MM.1S (cell line): ENCODE measurements at regions not wholly inside any gene's neighbourhood (a gene's known extent, or its start where the extent isn't known, plus 50 kb on each side); places are given as distances from the start of the nearest gene placed in this dataset.

Experiments
- DNase-seq: peaks from one replicate; pipeline ENCODE4 v3.0.0-alpha.2; 2015
- H2AFZ ChIP-seq: fragments of 300-600 bp; sonication (generic); 2 replicates; pipeline ENCODE4 v1.6.0; 2016; ENCODE audit warnings: antibody characterized with exemption, low read length
- H3F3A ChIP-seq: fragments of 300-600 bp; sonication (generic); 2 replicates; pipeline ENCODE4 v1.6.1; 2016; ENCODE audit warnings: mild to moderate bottlenecking, antibody characterized with exemption, low read length, moderate library complexity, mixed read lengths; ENCODE audit not compliant: insufficient read depth
- H3K27ac ChIP-seq: fragments of 300-600 bp; sonication (generic); 2 replicates; pipeline ENCODE4 v1.5.1; 2016; ENCODE audit warnings: mild to moderate bottlenecking, low read length
- H3K27me3 ChIP-seq: fragments of 300-600 bp; sonication (generic); replicated peaks from 2 replicates; pipeline ENCODE4 v1.6.0; 2016; ENCODE audit warnings: low read length; ENCODE audit not compliant: insufficient read depth
- H3K36me3 ChIP-seq: fragments of 300-600 bp; sonication (generic); replicated peaks from 2 replicates; pipeline ENCODE4 v1.6.1; 2016; ENCODE audit warnings: mild to moderate bottlenecking, low read length, mixed read lengths; ENCODE audit not compliant: insufficient read depth
- H3K4me1 ChIP-seq: fragments of 300-600 bp; sonication (generic); 2 replicates; pipeline ENCODE4 v1.6.1; 2016; ENCODE audit warnings: low read length, mixed read lengths
- H3K4me2 ChIP-seq: fragments of 300-600 bp; sonication (generic); 2 replicates; pipeline ENCODE4 v1.6.0; 2016; ENCODE audit warnings: low read depth, low read length
- H3K4me3 ChIP-seq: fragments of 300-600 bp; sonication (generic); 2 replicates; pipeline ENCODE4 v1.5.1; 2016; ENCODE audit warnings: low read length, mixed read lengths
- H3K79me2 ChIP-seq: fragments of 300-600 bp; sonication (generic); 2 replicates; pipeline ENCODE4 v1.6.1; 2016; ENCODE audit warnings: mixed run types, low read length, mixed read lengths
- H3K9ac ChIP-seq: fragments of 300-600 bp; sonication (generic); 2 replicates; pipeline ENCODE4 v1.6.1; 2016; ENCODE audit warnings: low read length, mixed read lengths
- H3K9me2 ChIP-seq: fragments of 300-600 bp; sonication (generic); replicated peaks from 2 replicates; pipeline ENCODE4 v1.6.1; 2016; ENCODE audit warnings: mild to moderate bottlenecking, low read length, mixed read lengths; ENCODE audit not compliant: insufficient read depth
- H3K9me3 ChIP-seq: fragments of 300-600 bp; sonication (generic); replicated peaks from 2 replicates; pipeline ENCODE4 v1.6.1; 2016; ENCODE audit warnings: mild to moderate bottlenecking, low read length, mixed read lengths; ENCODE audit not compliant: insufficient read depth
- H4K20me1 ChIP-seq: fragments of 300-600 bp; sonication (generic); 2 replicates; pipeline ENCODE4 v1.6.1; 2016; ENCODE audit warnings: mild to moderate bottlenecking, low read length, moderate library complexity, mixed read lengths; ENCODE audit not compliant: insufficient read depth
- EZH2 ChIP-seq: fragments of 300-600 bp; sonication (generic); optimal IDR thresholded peaks from 2 replicates; pipeline ENCODE3; 2017; ENCODE audit warnings: low read depth, mild to moderate bottlenecking, antibody characterized with exemption, low read length, mixed read lengths
- EZH2phosphoT487 ChIP-seq: fragments of 300-600 bp; sonication (generic); IDR thresholded peaks from 2 replicates; pipeline ENCODE4 v1.6.1; 2018; ENCODE audit warnings: antibody characterized with exemption, low read length
- TF ChIP-seq, protein P1 (sequence below): fragments of 300-600 bp; sonication (generic); IDR thresholded peaks from 2 replicates; pipeline ENCODE4 v1.5.1; 2016; ENCODE audit warnings: antibody characterized with exemption, low read length, mixed read lengths

DNA sequence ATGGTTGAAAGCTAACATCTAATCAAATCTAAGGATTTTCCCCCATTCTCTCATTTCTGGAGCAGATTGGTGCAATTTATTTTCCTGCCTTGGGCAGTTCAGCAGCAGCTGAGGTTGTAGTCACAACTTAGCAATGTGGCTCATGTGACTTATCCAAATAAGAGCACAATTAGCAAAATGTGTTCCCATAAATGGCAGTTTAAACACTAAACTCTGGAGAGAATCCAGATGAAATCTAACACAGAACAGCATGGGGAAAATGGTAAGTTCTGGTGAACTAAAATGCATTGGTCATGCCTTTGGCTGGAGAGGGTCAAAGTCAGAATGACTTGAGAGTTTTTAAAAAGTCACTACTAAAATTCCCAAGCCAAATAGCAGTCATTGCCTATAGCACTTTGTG, 422.6 kb upstream of the DIPK2B start:
- Histone ChIP-seq H3K36me3 (no peaks in the 10 kb centered on the region), H3K79me2 (no peaks in the 10 kb centered on the region), H3K27ac (no peak overlapping the region), H3K9me2 (no peaks in the 10 kb centered on the region), H3K4me3 (no peak overlapping the region), H3K9ac (no peak overlapping the region), H3K9me3 (no peaks in the 10 kb centered on the region), H3K4me2 (no peak overlapping the region), H2AFZ (no peak overlapping the region), H4K20me1 (no peaks in the 10 kb centered on the region), H3K27me3 (no peaks in the 10 kb centered on the region), H3K4me1 (no peaks in the 10 kb centered on the region), H3F3A (no peaks in the 10 kb centered on the region)
- DNase-seq, result no peak
- no peak for TF ChIP-seq EZH2

GRCh38 chrX:45622538-45622937, 421.9 kb upstream of the DIPK2B start:
- Histone ChIP-seq H3K79me2 (no peaks in the 10 kb centered on the region), H4K20me1 (no peaks in the 10 kb centered on the region), H3K4me2 (no peak overlapping the region), H3K9me3 (no peaks in the 10 kb centered on the region), H3F3A (no peaks in the 10 kb centered on the region), H3K4me1 (no peaks in the 10 kb centered on the region), H2AFZ (no peak overlapping the region), H3K27me3 (no peaks in the 10 kb centered on the region), H3K4me3 (no peak overlapping the region), H3K9ac (no peak overlapping the region), H3K9me2 (no peaks in the 10 kb centered on the region), H3K36me3 (no peaks in the 10 kb centered on the region), H3K27ac (no peak overlapping the region)
- DNase-seq, result no peak
- TF ChIP-seq, protein P1, sequence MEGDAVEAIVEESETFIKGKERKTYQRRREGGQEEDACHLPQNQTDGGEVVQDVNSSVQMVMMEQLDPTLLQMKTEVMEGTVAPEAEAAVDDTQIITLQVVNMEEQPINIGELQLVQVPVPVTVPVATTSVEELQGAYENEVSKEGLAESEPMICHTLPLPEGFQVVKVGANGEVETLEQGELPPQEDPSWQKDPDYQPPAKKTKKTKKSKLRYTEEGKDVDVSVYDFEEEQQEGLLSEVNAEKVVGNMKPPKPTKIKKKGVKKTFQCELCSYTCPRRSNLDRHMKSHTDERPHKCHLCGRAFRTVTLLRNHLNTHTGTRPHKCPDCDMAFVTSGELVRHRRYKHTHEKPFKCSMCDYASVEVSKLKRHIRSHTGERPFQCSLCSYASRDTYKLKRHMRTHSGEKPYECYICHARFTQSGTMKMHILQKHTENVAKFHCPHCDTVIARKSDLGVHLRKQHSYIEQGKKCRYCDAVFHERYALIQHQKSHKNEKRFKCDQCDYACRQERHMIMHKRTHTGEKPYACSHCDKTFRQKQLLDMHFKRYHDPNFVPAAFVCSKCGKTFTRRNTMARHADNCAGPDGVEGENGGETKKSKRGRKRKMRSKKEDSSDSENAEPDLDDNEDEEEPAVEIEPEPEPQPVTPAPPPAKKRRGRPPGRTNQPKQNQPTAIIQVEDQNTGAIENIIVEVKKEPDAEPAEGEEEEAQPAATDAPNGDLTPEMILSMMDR, result no peak
- no peak for TF ChIP-seq EZH2
- TF ChIP-seq EZH2phosphoT487, result no peak

GRCh38 chrX:45622042-45622423, 421.4 kb upstream of the DIPK2B start:
- Histone ChIP-seq H3K4me2 (no peak overlapping the region), H3K4me3 (no peak overlapping the region), H3K9me2 (no peaks in the 10 kb centered on the region), H3K9ac (no peak overlapping the region), H2AFZ (no peak overlapping the region), H3K79me2 (no peaks in the 10 kb centered on the region), H3K9me3 (no peaks in the 10 kb centered on the region), H3K36me3 (no peaks in the 10 kb centered on the region), H3F3A (no peaks in the 10 kb centered on the region), H4K20me1 (no peaks in the 10 kb centered on the region), H3K4me1 (no peaks in the 10 kb centered on the region), H3K27me3 (no peaks in the 10 kb centered on the region), H3K27ac (no peak overlapping the region)
- no peak for DNase-seq
- no peak for TF ChIP-seq EZH2
- TF ChIP-seq, protein P1, result no peak
- no peak for TF ChIP-seq EZH2phosphoT487

- Histone ChIP-seq H4K20me1 (no peaks in the 10 kb centered on the region), H3K4me2 (no peak overlapping the region), H3K9me3 (no peaks in the 10 kb centered on the region), H3K9me2 (no peaks in the 10 kb centered on the region), H2AFZ (no peak overlapping the region), H3K4me3 (no peak overlapping the region), H3K79me2 (no peaks in the 10 kb centered on the region), H3K4me1 (no peaks in the 10 kb centered on the region), H3F3A (no peaks in the 10 kb centered on the region), H3K36me3 (no peaks in the 10 kb centered on the region), H3K27me3 (no peaks in the 10 kb centered on the region), H3K9ac (no peak overlapping the region), H3K27ac (no peak overlapping the region)
- DNase-seq, result no peak
- TF ChIP-seq EZH2 (no peak), EZH2phosphoT487 (no peak)
- TF ChIP-seq, protein P1, result no peak
These were observed 420.8 kb upstream of the DIPK2B start for GRCh38 chrX:45621376-45622041.
